NB4 (cell line): ENCODE measurements at regions not wholly inside any gene's neighbourhood (a gene's known extent, or its start where the extent isn't known, plus 50 kb on each side); places are given as distances from the start of the nearest gene placed in this dataset.

ENCODE experiments used
- MYC ChIP-seq: IDR thresholded peaks from 2 replicates; pipeline ENCODE4 v1.6.1; 2011; ENCODE audit warnings: low read depth, low read length
- POLR2A ChIP-seq: IDR thresholded peaks from 2 replicates; pipeline ENCODE4 v1.6.1; 2011; ENCODE audit warnings: mild to moderate bottlenecking; ENCODE audit not compliant: insufficient read length; ENCODE audit errors: extremely low read depth
- TF ChIP-seq, protein P1 (sequence below): IDR thresholded peaks from one replicate; pipeline ENCODE4 v1.5.1; 2012; ENCODE audit warnings: low read depth, low read length

DNA sequence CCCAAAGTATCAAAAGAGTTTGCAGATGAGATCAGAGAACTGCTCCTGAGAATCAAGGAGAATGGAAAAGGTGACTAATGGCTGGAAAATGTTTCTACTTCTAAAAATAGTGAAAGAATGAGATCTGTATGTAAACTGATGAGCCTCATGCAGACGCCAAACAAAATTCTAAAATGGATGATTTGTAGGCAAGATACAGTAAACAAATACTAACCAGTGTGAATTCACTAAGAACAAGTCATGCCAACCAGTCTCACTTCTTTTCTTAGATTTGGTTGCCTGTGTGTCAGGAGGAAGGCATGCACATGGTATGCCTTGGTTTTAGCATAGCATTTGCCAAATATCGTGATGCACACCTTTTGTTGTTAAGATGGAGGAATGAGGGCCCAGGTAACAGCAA is 94.9 kb upstream of the PIK3CG start:
- TF ChIP-seq, protein P1, sequence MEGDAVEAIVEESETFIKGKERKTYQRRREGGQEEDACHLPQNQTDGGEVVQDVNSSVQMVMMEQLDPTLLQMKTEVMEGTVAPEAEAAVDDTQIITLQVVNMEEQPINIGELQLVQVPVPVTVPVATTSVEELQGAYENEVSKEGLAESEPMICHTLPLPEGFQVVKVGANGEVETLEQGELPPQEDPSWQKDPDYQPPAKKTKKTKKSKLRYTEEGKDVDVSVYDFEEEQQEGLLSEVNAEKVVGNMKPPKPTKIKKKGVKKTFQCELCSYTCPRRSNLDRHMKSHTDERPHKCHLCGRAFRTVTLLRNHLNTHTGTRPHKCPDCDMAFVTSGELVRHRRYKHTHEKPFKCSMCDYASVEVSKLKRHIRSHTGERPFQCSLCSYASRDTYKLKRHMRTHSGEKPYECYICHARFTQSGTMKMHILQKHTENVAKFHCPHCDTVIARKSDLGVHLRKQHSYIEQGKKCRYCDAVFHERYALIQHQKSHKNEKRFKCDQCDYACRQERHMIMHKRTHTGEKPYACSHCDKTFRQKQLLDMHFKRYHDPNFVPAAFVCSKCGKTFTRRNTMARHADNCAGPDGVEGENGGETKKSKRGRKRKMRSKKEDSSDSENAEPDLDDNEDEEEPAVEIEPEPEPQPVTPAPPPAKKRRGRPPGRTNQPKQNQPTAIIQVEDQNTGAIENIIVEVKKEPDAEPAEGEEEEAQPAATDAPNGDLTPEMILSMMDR = no peak
- TF ChIP-seq MYC (no peak), POLR2A (no peak)
